HG02798 (cell line): ENCODE measurements at regions not wholly inside any gene's neighbourhood (a gene's known extent, or its start where the extent isn't known, plus 50 kb on each side); places are given as distances from the start of the nearest gene placed in this dataset.
A peak's percentile ranks its signal among the peaks of the same experiment; 100 is the strongest.

ENCODE experiments used
- ATAC-seq: cut with Tn5 transposase; IDR thresholded peaks from one replicate; pipeline ENCODE4 v1.9.1; 2021; ENCODE audit warnings: mild to moderate bottlenecking; ENCODE audit not compliant: unreplicated experiment, poor library complexity

- no peak for ATAC-seq
These were observed 377.2 kb upstream of the DDI1 start for GRCh38 chr11:103659206-103659618.

GRCh38 chr11:103659743-103660142, 376.7 kb upstream of the DDI1 start:
- ATAC-seq: no peak

- no peak for ATAC-seq
These were observed 375.3 kb upstream of the DDI1 start for GRCh38 chr11:103661185-103661584.

GRCh38 chr11:103661991-103662390, 374.4 kb upstream of the DDI1 start:
- no peak for ATAC-seq

- ATAC-seq: peak; percentile 43
These were observed 373.6 kb upstream of the DDI1 start for GRCh38 chr11:103662880-103663279.

- peak; percentile 73 for ATAC-seq
These were observed 367.6 kb upstream of the DDI1 start for GRCh38 chr11:103668859-103669258.

GRCh38 chr11:103671143-103671651, 365.2 kb upstream of the DDI1 start:
- ATAC-seq: no peak

- ATAC-seq: no peak
These were observed 362.7 kb upstream of the DDI1 start for GRCh38 chr11:103673773-103674172.

- no peak for ATAC-seq
These were observed 360.0 kb upstream of the DDI1 start for GRCh38 chr11:103676413-103676812.

GRCh38 chr11:103680826-103681225, 355.6 kb upstream of the DDI1 start:
- ATAC-seq: no peak

- ATAC-seq: peak; percentile 8
These were observed 354.6 kb upstream of the DDI1 start for GRCh38 chr11:103681855-103682254.

- ATAC-seq: peak; percentile 98
These were observed 353.9 kb upstream of the DDI1 start for GRCh38 chr11:103682318-103683184.

- no peak for ATAC-seq
These were observed 352.9 kb upstream of the DDI1 start for GRCh38 chr11:103683576-103683975.

- no peak for ATAC-seq
These were observed 347.5 kb upstream of the DDI1 start for GRCh38 chr11:103688924-103689323.

- no peak for ATAC-seq
These were observed 346.1 kb upstream of the DDI1 start for GRCh38 chr11:103690356-103690755.

- ATAC-seq: no peak
These were observed 340.3 kb upstream of the DDI1 start for GRCh38 chr11:103696123-103696522.

- ATAC-seq: no peak
These were observed 337.2 kb upstream of the DDI1 start for GRCh38 chr11:103699216-103699615.

GRCh38 chr11:103699656-103700055, 336.8 kb upstream of the DDI1 start:
- ATAC-seq: no peak

- no peak for ATAC-seq
These were observed 335.8 kb upstream of the DDI1 start for GRCh38 chr11:103700622-103701021.

GRCh38 chr11:103703437-103703836, 333.0 kb upstream of the DDI1 start:
- ATAC-seq: no peak

GRCh38 chr11:103703954-103704353, 332.5 kb upstream of the DDI1 start:
- ATAC-seq: no peak

- no peak for ATAC-seq
These were observed 330.8 kb upstream of the DDI1 start for GRCh38 chr11:103705642-103706041.
